ENCODE measurements at regions not wholly inside any gene's neighbourhood (a gene's known extent, or its start where the extent isn't known, plus 50 kb on each side); places are given as distances from the start of the nearest gene placed in this dataset.
A peak's percentile ranks its signal among the peaks of the same experiment; 100 is the strongest.

- no peak for DNase-seq
Measured at GRCh38 chr5:61916621-61917620, 389.1 kb upstream of the KIF2A start.

GRCh38 chr5:61918611-61919010 lies 387.4 kb upstream of the KIF2A start:
- DNase-seq, result no peak

GRCh38 chr5:61919920-61920319 lies 386.1 kb upstream of the KIF2A start:
- DNase-seq, result peak; percentile 94

- DNase-seq, result no peak
Measured at GRCh38 chr5:61924251-61924650, 381.8 kb upstream of the KIF2A start.

GRCh38 chr5:61926911-61927310 lies 379.1 kb upstream of the KIF2A start:
- DNase-seq, result no peak

GRCh38 chr5:61931236-61931635 lies 374.8 kb upstream of the KIF2A start:
- no peak for DNase-seq

- peak; percentile 85 for DNase-seq
Measured at GRCh38 chr5:61933787-61934626, 372.0 kb upstream of the KIF2A start.

GRCh38 chr5:61941637-61942036 lies 364.4 kb upstream of the KIF2A start:
- DNase-seq, result no peak

- DNase-seq, result no peak
Measured at GRCh38 chr5:61942462-61943049, 363.4 kb upstream of the KIF2A start.

GRCh38 chr5:61943713-61944112 lies 362.3 kb upstream of the KIF2A start:
- no peak for DNase-seq

- no peak for DNase-seq
Measured at GRCh38 chr5:61948151-61948550, 357.9 kb upstream of the KIF2A start.

- DNase-seq, result no peak
Measured at GRCh38 chr5:61949054-61949678, 356.8 kb upstream of the KIF2A start.

GRCh38 chr5:61949679-61950435 lies 356.1 kb upstream of the KIF2A start:
- DNase-seq, result no peak

GRCh38 chr5:61951295-61951694 lies 354.7 kb upstream of the KIF2A start:
- DNase-seq, result no peak

GRCh38 chr5:61953913-61954312 lies 352.1 kb upstream of the KIF2A start:
- DNase-seq, result no peak

GRCh38 chr5:61964201-61964600 lies 341.8 kb upstream of the KIF2A start:
- no peak for DNase-seq

GRCh38 chr5:61965069-61965468 lies 340.9 kb upstream of the KIF2A start:
- no peak for DNase-seq

- DNase-seq, result no peak
Measured at GRCh38 chr5:61965490-61965889, 340.5 kb upstream of the KIF2A start.

GRCh38 chr5:61966296-61966955 lies 339.6 kb upstream of the KIF2A start:
- no peak for DNase-seq

GRCh38 chr5:61966997-61967396 lies 339.0 kb upstream of the KIF2A start:
- peak; percentile 64 for DNase-seq

GRCh38 chr5:61967681-61968080 lies 338.3 kb upstream of the KIF2A start:
- no peak for DNase-seq

- no peak for DNase-seq
Measured at GRCh38 chr5:61969347-61969746, 336.7 kb upstream of the KIF2A start.

Measured in COR-L47 (cell line).